ENCODE measurements at regions not wholly inside any gene's neighbourhood (a gene's known extent, or its start where the extent isn't known, plus 50 kb on each side); places are given as distances from the start of the nearest gene placed in this dataset.
A peak's percentile ranks its signal among the peaks of the same experiment; 100 is the strongest.

DNA sequence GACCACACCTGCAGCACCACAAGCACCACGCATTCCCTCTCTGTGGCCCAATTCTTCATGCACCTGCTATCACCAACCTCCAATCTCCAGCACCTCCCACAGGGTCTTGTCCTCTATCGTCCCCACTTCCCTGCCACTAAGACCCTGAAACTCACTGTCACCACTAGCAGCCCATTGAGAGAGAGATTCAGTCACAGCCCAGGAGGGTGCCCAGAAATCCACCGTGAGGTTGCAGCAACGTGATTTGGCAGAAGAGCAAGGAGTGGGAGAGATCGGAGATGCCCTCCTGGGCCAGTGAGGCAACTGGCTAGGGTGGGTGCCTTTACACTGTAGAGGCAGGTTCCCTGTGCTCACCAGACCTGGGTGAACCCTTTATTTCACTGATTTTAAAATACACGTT is 90.1 kb downstream of the ANKRD60 start:
- DNase-seq, result no peak

- no peak for DNase-seq
Observed at GRCh38 chr20:58137651-58138265, 90.7 kb downstream of the ANKRD60 start.

GRCh38 chr20:58137236-58137635 is 91.2 kb downstream of the ANKRD60 start:
- DNase-seq, result no peak

GRCh38 chr20:58136149-58136484 is 92.3 kb downstream of the ANKRD60 start:
- no peak for DNase-seq

DNA sequence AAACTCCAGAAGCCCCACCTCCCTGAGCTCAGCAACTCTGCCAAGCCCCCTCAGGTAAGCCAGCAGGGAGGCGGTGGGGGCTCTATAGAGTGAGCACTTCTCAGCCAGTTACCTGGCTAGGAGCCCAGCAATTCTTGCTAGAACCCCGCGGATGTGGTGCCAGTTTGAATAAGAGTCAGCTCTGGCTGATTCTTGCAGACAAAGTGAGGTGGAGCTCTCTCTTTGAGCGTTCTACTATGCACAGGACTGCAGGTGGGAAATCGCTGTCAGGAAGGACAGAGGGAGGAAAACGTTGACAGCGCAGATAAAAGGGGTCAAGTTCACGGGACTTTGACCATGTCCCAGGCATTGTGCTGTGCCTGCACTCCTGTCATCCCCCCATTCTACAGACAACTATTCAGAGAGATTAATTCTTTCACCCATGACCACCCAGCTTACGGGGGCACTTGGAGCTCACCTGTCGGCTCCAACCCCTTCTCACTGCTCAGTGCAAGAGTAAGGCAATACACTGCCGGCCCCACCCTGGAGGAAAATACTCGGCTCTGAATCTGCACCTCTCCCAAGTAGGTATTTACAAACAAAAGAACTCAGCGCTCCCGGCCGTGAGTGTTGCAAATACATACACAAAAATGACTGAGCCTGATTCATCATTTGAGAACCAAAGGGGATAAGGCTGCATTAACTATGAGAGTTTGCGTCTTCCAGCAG is 92.9 kb downstream of the ANKRD60 start:
- DNase-seq, result peak; percentile 57

DNA sequence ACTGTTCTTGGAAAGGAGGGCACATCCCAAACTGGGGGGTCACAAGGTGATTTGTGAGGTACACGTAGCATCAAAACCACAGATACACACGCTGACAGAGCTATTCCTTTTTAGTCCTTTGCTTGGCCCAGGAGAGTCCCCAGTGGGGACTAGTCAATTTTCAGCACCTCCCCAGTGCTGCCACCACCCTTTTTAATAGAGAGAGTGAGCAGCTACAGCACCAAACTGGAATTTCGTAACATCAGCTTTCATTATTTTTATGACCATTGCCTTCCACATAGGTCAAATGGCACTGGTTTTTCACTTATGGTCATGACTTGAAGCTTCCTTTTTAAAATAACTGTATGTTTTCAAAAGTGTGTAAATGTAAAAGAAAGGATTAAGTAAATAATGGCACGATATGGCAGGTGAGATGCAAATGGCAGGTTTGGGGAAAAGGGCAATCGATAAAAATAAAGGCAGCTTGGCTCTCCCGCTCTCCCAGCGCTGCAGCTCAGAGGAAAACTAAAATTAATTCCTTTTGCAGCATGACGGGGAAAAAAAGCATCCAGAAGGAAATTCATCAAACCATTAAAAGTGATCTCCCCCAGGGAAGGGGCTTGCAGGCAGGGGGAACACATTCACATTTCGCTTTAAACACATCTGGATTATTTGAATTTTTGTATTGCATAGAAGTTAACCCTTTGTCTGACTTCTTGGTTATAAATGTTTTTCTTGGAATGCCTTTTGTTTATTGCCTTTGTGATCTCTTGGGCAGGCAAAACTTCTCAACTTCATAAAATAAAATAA is 95.2 kb downstream of the ANKRD60 start:
- no peak for DNase-seq

GRCh38 chr20:58131551-58132142 is 96.8 kb downstream of the ANKRD60 start:
- DNase-seq, result no peak

DNA sequence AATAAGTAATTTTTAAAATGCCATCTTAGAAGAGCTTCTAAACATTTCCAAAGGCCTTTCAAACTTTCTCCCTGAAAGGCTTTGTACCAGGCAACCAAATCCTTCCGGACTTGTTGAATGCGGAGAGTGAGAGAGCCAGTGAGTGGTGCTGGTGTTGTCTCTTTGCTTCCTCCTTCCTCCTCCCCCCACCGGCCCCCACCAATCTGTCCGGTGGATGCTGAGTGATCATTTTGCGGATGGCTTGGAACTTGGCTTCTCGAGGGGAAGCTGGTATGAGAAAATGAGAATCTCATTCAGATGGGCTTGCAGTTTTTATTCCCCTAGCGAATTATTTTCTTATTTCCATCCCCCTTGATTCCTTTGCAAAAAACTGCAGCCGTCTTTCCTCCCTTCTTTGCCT is 97.3 kb downstream of the ANKRD60 start:
- DNase-seq, result peak; percentile 59

DNA sequence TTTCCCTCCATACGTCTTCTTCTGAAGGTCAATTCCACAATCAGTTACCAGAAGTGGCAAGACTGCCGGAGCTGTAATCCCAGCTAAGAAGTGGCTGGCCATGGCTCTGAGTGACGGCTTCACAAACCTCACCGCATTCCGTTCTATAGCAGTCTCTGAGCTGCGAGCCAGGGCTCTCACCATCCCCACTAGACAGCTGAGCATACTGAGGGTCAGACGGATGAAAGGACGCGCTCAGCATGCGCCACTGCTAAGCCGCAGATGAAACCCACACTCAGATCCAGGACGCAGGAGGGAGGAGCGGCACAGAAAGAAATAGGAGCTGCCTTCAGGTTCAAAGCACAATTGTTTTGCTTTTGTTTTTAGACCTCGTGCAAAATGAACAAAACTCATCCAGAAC is 97.9 kb downstream of the ANKRD60 start:
- DNase-seq, result no peak

GRCh38 chr20:58130156-58130555 is 98.3 kb downstream of the ANKRD60 start:
- no peak for DNase-seq

- DNase-seq, result peak; percentile 70
Observed at GRCh38 chr20:58129721-58130151, 98.7 kb downstream of the ANKRD60 start.

DNA sequence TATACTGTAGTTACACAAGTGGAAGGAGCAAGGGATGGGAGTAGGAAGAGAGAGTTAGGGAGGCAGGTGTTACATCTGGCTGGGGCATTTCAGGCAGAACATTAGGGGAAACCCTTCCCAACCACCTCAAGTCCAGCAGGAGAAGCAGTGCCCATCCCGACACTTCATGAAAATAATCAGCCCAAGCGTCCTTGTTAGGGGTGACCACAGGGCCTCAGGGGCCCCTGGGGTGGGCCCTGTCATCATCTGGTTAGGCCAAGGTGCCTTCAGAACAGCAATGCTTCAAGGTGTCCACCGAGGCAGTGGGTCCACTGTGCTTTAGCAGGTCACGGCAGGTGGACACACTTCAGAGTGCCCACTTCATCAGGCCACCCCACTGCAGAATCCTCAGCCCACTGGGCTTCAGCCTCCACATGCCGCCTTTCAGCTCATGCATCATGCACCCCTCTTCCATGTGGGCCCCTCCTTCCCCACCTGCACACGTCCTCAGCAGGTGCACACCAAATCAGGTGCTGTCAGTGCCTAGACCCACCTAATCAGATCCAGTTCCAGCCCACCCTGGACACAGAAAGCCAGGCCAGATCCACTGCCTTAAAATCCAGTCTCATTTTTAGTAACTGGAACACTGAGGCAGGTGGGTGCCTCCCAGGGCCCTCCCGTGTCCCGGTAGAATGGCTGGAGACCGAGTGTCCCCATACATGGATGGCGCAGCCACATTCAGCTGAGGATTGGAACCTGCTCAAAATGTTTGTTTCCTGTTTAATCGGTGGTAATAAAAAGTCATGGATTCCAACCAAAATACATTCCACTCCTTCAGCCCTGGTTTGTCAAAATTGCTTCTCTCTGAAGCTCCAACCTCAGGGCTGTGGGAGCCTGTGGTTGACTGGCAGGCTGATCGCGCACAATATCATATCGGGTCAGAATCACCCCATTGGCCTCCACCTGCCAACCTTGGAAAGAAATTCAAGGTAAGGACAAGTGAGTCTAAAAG is 99.5 kb downstream of the ANKRD60 start:
- no peak for DNase-seq

GRCh38 chr20:58127701-58128111 is 100.7 kb downstream of the ANKRD60 start:
- no peak for DNase-seq

- DNase-seq, result no peak
Observed at GRCh38 chr20:58125726-58126125, 102.7 kb downstream of the ANKRD60 start.

DNA sequence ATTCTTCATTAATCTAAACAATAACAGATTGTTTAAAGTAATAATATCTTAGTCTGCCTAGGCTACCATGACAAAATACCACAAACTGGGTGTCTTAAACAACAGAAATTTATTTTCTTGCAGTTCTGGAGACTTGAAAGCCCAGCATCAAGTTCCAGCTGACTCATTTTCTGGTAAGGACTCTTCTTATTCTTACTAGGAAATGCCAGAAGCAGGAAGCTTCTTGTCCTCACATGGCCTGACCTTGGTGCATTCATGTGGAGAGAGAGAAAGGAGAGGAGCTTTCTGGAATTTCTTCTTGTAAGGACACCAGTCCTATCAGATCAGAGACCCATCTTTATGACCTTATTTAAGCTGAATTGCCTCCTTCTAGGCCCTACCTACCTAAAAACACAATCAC is 110.5 kb downstream of the ANKRD60 start:
- DNase-seq, result no peak

DNA sequence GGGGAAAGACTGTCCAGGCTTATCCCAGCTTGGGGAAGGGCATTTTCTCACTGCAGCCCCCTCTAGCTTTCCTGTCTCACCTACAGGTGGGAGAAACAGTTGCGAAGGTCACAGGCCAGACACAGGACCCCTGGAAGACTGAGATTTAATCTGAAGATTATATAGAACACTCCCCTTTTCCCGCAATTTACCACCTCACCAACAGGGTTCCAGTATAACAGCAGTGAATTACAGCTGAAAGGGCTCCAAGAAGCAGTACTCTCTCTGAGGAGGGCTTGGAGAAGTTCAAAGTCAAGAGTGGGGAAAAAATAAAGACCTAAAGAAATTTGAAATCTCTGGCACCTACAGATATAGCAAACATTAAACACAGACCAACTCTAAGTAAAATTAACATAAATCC is 111.9 kb downstream of the ANKRD60 start:
- DNase-seq, result no peak

DNA sequence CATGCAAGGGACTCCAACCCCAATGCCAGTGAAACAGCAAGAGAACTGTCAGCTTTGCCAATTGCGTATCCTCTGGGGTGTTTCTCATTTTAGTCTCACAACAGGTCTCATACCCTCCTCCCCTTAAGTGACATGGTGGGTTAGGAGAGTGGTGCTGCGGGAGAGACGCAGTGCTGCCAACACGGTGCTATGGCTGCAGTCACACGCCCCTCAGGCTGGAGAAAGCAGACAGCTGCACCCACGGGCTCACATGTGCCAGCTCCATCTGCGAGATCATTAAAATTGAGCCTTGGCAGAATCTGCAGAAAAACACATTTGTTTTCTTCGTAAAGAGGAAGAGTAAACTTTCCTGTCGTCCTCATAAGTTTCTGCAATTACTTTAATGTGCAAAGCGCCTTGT is 114.7 kb downstream of the ANKRD60 start:
- no peak for DNase-seq

DNA sequence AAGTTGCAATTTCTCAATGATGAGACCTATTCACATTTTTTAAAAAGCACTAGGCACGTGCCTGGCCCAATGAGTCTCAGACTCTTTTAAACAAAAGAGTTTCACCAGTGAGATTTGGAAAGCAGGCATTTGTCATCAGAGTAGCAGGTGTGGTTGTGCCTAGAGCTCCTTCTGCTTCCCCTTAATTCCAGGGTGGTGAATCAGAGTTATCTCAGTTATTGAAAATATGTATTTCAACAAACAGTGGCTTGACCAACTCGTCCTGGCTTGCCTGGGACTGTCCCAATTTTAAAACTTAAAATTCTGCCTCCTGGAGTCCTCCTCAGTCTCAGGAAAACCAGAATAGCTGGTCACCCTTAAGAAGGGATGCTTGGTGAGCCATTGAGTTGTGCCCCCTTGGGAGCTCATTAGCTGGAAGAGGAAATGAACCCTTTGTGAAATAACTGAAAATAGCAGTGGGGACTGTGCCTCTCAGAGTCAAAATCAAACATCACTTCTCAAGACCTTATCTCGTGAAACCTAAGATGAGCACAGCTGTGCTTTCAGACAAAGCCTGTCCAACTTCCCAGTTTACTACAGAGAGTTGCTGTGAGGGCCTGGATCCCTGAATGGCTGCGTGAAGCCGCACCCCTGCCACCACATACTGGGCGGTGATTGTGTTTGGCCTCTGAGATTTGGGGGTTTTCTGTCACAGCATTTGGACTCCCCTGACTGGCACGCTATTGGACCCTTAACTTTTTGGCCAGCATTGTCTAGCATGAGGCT is 116.3 kb downstream of the ANKRD60 start:
- no peak for DNase-seq

GRCh38 chr20:58111310-58112016 is 117.0 kb downstream of the ANKRD60 start:
- no peak for DNase-seq

- no peak for DNase-seq
Observed at GRCh38 chr20:58109918-58110635, 118.4 kb downstream of the ANKRD60 start.
